DOHH2 (cell line): ENCODE measurements at regions not wholly inside any gene's neighbourhood (a gene's known extent, or its start where the extent isn't known, plus 50 kb on each side); places are given as distances from the start of the nearest gene placed in this dataset.

Experiments used
- CTCF ChIP-seq: fragments of 200-600 bp; sonication (generic); IDR thresholded peaks from one replicate; pipeline ENCODE4 v1.5.1; 2014; ENCODE audit warnings: antibody characterized with exemption, mild to moderate bottlenecking, low read depth, low read length; ENCODE audit not compliant: poor library complexity, severe bottlenecking
- EZH2phosphoT487 ChIP-seq: fragments of 200-600 bp; sonication (generic); IDR thresholded peaks from 2 replicates; pipeline ENCODE4 v1.6.1; 2017; ENCODE audit warnings: borderline replicate concordance, mild to moderate bottlenecking, antibody characterized with exemption, low read length, moderate library complexity, mixed read lengths

- no peak for TF ChIP-seq CTCF
- TF ChIP-seq EZH2phosphoT487, result no peak
These were observed 315.8 kb downstream of the CSNK1G3 start for GRCh38 chr5:123827811-123828210.
